HG03060 (cell line): ENCODE measurements at regions not wholly inside any gene's neighbourhood (a gene's known extent, or its start where the extent isn't known, plus 50 kb on each side); places are given as distances from the start of the nearest gene placed in this dataset.
"Not testable (repeated sequence)": the region's sequence is repeated elsewhere in the genome, so short reads cannot be mapped to it uniquely, and the experiment has no call there.

ENCODE experiments used
- ATAC-seq: cut with Tn5 transposase; IDR thresholded peaks from one replicate; pipeline ENCODE4 v1.9.1; 2021; ENCODE audit warnings: low read depth, moderate number of reproducible peaks; ENCODE audit not compliant: unreplicated experiment

DNA sequence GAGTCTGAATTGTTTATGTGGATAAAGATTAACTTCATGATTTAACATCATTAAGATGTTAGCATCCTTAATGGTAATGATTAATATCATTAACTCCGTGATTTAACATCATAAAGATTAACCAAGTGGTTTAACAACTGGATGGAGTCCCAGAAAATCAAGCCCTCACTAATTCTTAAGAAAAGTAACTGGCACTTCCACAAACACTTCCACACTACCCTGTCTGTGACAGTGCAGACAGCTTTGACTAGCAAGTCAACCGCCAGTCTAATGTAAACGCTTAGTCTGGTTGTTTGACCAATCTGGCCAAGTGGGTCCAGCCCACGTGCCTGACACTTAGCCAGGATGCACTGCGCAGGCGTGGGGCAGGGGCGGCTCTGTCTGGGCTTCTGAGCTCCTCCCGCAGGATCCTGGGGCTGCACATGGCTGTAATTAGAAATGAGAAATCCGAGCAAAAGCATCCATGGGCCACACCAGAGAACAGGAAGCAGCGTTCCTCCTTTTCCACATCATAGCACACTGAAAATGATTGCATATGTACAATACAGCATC, 424.2 kb downstream of the FOXA2 start:
- no peak for ATAC-seq

- no peak for ATAC-seq
Observed at GRCh38 chr20:22159276-22159675, 425.1 kb downstream of the FOXA2 start.

DNA sequence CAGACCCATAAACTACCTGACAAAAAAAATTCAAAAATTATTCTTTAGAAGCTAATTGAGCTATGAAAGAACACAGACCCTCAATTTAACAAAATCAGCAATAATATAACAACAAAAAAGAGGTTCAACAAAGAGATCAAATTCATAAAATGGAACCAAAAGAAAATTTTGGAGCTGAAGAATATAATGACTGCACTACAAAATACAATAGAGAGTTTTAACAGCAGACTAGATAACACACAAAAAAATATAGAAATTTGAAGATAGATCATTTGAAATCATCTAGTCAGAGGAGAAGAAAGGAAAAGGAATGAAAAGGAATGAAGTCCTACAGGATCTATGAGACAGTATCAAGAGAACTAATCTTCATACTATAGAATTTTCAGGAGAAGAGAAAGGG, 422.1 kb downstream of the PAX1 start:
- ATAC-seq, result no peak

DNA sequence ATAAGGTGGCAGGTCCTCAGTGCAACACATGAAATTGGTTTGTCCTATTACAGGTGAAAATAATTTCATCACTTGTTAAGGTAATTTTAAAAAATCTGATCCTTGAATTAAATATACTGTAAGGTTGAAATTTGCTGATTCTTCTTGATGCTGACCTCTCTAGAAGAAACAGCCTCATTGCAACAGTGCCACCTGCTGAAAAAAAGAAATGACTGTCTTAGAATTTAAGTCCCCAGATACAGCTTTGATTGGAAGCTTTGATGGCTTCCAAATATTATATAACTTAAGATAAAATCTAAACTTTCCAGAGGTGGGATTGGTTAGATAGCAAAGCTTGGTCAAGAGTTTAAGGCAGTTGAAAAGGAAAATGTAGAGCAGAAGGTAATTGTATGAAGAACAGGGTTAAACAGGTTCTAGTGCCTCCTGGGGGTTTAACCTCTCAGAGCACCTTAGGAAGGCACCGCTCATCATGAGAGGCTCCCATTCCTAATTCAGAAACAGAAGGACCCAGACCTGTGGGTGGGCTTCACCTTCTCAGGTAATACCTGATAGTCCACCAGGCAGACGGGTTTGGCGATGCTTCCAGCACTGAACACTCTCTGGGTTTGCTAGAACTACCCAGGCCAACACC, 401.0 kb downstream of the PAX1 start:
- ATAC-seq, result no peak

DNA sequence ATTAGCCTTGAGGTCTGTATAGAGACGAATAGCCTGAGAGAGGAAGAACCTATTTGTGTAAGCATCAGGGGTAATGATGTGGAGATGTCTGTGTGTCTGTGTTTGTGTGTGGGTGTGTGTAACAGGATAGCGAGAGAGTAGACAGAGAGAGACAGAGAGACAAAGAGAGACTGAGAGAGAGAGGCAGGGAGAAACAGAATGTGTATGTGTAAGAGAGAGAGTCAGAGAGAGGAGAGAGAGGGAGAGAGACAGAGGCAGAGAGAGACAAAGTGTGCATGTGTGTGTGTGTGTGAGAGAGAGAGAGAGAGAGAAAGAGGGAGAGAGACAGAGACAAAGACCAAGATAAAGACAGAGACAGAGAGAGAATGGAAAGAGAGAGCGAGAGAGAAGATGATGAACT, 396.1 kb downstream of the PAX1 start:
- no peak for ATAC-seq

DNA sequence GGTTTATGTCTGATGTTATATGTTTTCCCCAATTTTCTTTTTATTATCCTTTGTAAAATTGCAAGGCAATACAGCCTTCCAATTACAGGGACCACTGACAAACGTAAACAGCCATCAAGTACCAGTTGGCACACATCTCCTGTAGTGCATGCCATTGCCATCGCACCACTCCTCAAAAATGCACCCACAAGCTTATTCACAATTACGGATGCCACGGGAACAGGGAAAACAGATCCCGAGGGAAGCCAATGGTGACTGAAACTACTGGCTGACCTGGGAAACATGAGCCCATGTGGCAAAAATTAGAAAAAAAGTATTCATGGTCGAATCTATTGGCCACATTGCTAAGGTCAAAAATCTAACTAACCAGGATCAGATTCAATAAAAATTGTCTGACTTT, 395.2 kb downstream of the PAX1 start:
- ATAC-seq, result no peak

GRCh38 chr20:22099348-22099747, 393.9 kb downstream of the PAX1 start:
- no peak for ATAC-seq

DNA sequence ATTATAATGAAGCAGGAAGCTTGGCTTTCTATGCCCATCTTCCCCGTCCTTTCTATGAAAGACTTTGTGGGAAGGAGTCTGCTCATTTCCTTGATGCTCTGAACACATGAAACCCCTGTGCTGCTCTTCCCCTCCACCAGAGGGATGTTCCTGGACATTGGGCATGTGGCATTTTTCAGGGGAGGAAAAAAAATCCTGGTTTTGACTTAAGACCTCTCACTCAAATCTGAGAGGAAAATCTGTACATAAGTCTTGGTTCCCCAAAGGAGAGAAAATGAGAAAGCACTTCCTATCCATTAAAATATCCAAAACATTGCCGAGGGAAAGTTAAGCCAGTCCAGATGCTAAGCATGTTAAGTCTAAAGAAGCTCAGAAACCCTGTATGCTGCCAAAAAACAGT, 393.0 kb downstream of the PAX1 start:
- no peak for ATAC-seq

DNA sequence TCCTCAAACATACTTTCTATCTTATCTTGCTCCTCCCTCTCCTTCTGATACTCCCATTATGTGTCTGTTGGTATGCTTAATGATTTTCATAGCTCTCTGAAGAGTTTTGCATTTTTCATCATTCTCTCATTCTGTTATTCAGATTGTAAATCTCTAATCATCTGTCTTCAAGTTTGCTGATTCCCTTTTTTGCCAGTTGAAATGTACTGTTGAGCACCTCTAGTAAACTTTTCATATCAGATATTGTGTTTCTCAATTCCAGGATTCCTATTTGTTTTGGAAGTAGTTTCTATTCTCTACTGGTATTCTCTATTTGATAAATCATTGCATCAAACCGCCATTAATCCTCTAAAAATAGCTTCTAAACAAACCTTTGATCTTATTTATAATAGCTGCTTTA, 387.7 kb downstream of the PAX1 start:
- no peak for ATAC-seq

DNA sequence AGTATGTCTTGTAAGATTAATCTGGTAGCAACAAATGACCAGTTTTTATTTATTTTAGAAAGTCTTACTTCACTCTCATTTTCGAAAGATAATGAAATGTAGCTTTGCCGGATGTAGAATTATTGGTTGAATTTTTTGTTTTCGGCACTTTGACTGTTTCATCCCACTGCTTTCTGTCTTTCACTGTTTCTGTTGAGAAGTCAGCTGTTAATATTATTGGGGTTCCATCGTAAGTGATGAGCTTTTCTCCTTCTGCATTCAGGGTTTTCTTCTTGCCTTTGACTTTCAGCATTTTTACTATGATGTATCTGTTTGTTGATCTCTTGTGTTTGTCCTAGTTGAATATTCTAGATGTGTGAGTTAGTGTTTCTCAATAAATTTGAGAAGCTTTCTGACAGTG, 383.4 kb downstream of the PAX1 start:
- ATAC-seq, result no peak

GRCh38 chr20:22080985-22081384, 375.5 kb downstream of the PAX1 start:
- no peak for ATAC-seq

GRCh38 chr20:22074635-22075034, 369.2 kb downstream of the PAX1 start:
- ATAC-seq, result no peak

DNA sequence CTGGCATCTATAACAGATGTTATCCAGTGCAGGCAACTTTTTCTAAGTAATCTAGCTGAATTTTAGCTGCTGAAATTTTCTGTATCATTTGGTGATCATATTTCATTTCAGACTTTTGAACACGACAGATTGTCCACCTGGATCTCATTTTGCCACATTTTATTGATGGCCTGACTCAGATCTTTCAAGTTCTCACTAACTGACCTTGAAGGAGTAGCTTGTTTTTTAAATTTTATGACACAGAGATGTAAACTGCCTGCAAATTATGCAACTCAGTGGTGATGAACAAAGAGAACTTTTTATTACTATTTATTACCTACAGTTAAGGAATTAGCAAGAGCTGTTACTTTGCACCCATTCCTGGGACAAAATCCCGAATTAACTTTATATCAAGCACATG, 366.4 kb downstream of the PAX1 start:
- ATAC-seq, result no peak

- ATAC-seq, result no peak
Observed at GRCh38 chr20:22070610-22071058, 365.2 kb downstream of the PAX1 start.

- no peak for ATAC-seq
Observed at GRCh38 chr20:22063753-22064152, 358.3 kb downstream of the PAX1 start.

- ATAC-seq, result no peak
Observed at GRCh38 chr20:22062874-22063273, 357.4 kb downstream of the PAX1 start.

- ATAC-seq, result no peak
Observed at GRCh38 chr20:22060610-22061009, 355.1 kb downstream of the PAX1 start.

- ATAC-seq, result no peak
Observed at GRCh38 chr20:22058746-22059145, 353.3 kb downstream of the PAX1 start.

DNA sequence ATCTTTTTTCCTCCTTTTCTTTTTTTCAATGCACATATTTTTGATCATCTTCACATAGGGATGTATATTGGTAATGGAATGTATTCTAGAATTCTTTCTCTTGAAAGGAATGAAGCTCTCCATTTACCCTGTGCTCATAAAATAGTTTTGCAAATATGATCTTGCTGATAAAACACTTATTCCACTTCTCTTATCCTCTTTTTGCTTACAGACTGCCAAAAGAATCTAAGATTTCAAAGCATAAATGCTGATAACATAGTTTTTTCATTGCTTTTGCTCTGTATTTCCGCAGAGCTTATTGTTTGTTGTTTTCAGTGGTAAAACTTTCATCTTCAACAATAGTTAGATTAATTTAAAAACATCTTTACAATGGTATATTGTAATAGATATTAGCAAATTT, 350.5 kb downstream of the PAX1 start:
- ATAC-seq, result no peak

GRCh38 chr20:22052025-22052650, 346.7 kb downstream of the PAX1 start:
- ATAC-seq, result no peak

DNA sequence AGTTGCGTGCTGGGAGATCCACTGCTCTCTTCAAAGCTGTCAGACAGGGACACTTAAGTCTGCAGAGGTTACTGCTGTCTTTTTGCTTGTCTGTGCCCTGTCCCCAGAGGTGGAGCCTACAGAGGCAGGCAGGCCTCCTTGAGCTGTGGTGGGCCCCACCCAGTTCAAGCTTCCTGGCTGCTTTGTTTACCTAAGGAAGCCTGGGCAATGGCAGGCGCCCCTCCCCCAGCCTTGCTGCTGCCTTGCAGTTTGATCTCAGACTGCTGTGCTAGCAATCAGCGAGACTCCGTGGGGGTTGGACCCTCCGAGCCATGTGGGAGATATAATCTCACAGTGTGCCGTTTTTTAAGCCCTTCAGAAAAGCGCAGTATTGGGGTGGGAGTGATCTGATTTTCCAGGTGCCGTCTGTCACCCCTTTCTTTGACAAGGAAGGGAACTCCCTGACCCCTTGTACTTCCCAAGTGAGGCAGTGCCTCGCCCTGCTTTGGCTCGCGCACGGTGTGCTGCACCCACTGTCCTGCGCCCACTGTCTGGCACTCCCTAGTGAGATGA, 340.6 kb downstream of the PAX1 start:
- ATAC-seq, result not testable (repeated sequence)

DNA sequence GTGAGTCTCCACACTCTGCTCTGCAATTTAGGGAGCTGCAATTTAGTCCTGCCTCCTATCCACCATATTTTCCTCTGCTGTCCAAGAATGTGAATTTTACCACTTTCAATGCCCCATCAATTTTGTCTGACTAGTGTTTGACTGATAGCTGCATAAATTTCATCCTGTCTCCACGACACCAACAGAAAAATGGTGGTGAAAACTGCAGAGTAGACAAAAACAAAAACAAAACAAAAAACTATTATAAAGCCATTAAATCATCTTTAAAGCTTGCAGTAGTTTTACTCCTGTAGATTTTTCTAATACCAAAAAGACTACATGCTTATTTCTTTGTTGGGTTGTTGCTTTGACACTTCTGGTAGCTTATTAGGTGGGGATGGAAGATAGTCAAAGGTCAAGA, 322.0 kb downstream of the PAX1 start:
- no peak for ATAC-seq
